Right atrium auricular region (tissue), 2 donors: ENCODE measurements at regions not wholly inside any gene's neighbourhood (a gene's known extent, or its start where the extent isn't known, plus 50 kb on each side); places are given as distances from the start of the nearest gene placed in this dataset.
"Not testable (repeated sequence)": the region's sequence is repeated elsewhere in the genome, so short reads cannot be mapped to it uniquely, and the experiment has no call there.

ENCODE experiments used
- DNase-seq: peaks from one replicate; pipeline ENCODE4 v3.0.0-alpha.2; 2019; ENCODE audit warnings: low spot score
- H3K27ac ChIP-seq, 2 donors: fragments of 200-600 bp; sonication (generic); 1 replicate in 1 of 2; 2 replicates in 1 of 2; pipeline ENCODE4 v1.5.1; 2016 to 2019
- H3K27me3 ChIP-seq, 2 donors: fragments of 200-600 bp; sonication (generic); one replicate each; pipeline versions ENCODE4 v1.5.1 to v1.6.0; 2017 to 2019
- H3K36me3 ChIP-seq: fragments of 200-600 bp; sonication (generic); one replicate; pipeline ENCODE4 v1.5.1; 2016
- H3K4me1 ChIP-seq, 2 donors: fragments of 200-600 bp; sonication (generic); one replicate each; pipeline versions ENCODE4 v1.5.1 to v1.6.0; 2017 to 2019
- H3K4me3 ChIP-seq, 2 donors: fragments of 200-600 bp; sonication (generic); 1 replicate in 1 of 2; 2 replicates in 1 of 2; pipeline ENCODE4 v1.5.1; 2017 to 2019; ENCODE audit warnings: mild to moderate bottlenecking in 1 of 2, moderate library complexity in 1 of 2
- H3K9me3 ChIP-seq, 2 donors: fragments of 200-600 bp; sonication (generic); one replicate each; pipeline ENCODE4 v1.5.1; 2019
- CTCF ChIP-seq, 2 donors: fragments of 200-600 bp; sonication (generic); IDR thresholded peaks; one replicate each; pipeline ENCODE4 v1.5.1; 2019; ENCODE audit warnings: antibody characterized with exemption in 2 of 2

DNA sequence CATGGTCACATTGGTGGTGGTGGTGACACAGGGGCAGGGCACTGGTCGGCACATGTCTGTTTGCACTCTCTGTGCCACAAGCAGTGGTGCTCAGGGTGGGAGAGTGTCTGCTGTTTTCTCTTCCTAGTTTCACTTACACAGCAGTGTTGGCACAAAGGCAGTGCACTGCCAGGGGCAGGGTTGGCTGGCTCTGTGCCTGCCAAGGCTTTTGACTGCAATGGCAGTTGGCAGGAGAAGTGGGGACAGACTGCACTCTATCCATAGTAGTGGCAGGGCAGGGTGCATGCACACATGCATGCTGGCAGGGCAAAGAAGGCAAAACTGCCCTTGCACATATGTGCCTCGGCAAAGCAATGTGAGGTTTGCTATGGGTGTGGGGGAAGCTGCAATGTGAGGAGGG lies 635.9 kb downstream of the SUCLG1 start:
- H3K36me3 ChIP-seq, result no peaks in the 10 kb centered on the region
- no peak overlapping the region for H3K4me3 ChIP-seq
- no peaks in the 10 kb centered on the region for H3K9me3 ChIP-seq
- TF ChIP-seq CTCF (IDR thresholded peaks at IDR 0.05), result no peak
- no peak overlapping the region for H3K27ac ChIP-seq
- H3K27me3 ChIP-seq, result no peaks in the 10 kb centered on the region
- no peak for DNase-seq
- no peaks in the 10 kb centered on the region for H3K4me1 ChIP-seq

DNA sequence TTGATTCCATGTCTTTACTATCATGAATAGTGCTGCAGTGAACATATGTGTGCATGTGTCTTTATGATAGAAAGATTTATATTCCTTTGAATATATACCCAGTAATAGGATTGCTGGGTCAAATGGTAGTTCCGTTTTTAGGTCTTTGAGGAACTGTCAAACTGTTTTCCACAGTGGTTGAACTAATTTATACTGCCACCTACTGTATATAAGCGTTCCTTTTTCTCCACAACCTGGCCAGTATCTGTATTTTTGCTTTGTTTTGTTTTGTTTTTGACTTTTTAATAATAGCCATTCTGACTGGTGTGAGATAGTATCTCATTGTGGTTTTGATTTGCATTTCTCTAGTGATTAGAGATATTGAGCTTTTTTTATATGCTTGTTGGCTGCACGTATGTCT lies 641.6 kb downstream of the SUCLG1 start:
- Histone ChIP-seq H3K36me3 (no peaks in the 10 kb centered on the region), H3K27me3 (no peaks in the 10 kb centered on the region), H3K4me3 (no peak overlapping the region), H3K4me1 (no peaks in the 10 kb centered on the region), H3K27ac (no peak overlapping the region), H3K9me3 (no peaks in the 10 kb centered on the region)
- TF ChIP-seq CTCF (IDR thresholded peaks at IDR 0.05), result no peak
- DNase-seq, result no peak

DNA sequence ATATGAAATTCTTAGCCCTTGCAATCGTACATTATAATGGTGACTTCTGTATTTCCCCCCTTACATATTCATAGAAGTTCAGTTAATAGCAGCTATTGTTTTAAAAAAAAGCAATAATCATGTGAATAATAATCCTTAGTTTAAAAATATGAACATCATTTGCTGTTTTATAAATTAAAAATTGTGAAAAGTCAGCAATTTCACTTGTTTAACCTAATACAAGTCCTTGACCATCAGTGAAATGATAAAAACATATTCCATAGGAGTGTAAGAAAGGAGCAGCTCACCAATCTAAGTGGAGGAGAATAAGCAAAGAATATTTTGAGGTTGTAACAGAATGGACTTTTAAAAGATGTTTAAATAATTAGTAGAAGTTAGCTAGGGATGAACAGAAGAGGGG lies 650.2 kb downstream of the SUCLG1 start:
- DNase-seq, result no peak
- H3K27ac ChIP-seq, result no peak overlapping the region
- H3K27me3 ChIP-seq, result no peaks in the 10 kb centered on the region
- H3K4me1 ChIP-seq, result no peaks in the 10 kb centered on the region
- H3K9me3 ChIP-seq, result no peaks in the 10 kb centered on the region
- H3K36me3 ChIP-seq, result no peaks in the 10 kb centered on the region
- H3K4me3 ChIP-seq, result no peak overlapping the region
- TF ChIP-seq CTCF (IDR thresholded peaks at IDR 0.05), result no peak

GRCh38 chr2:83802604-83803003 lies 656.5 kb downstream of the SUCLG1 start:
- no peak for TF ChIP-seq CTCF (IDR thresholded peaks at IDR 0.05)
- Histone ChIP-seq H3K27me3 (no peaks in the 10 kb centered on the region), H3K27ac (no peak overlapping the region), H3K9me3 (no peaks in the 10 kb centered on the region), H3K36me3 (no peaks in the 10 kb centered on the region), H3K4me1 (no peaks in the 10 kb centered on the region), H3K4me3 (no peak overlapping the region)
- DNase-seq, result no peak

- Histone ChIP-seq H3K27me3 (no peaks in the 10 kb centered on the region), H3K36me3 (no peaks in the 10 kb centered on the region), H3K27ac (no peak overlapping the region), H3K4me1 (no peaks in the 10 kb centered on the region), H3K9me3 (no peaks in the 10 kb centered on the region), H3K4me3 (no peak overlapping the region)
- TF ChIP-seq CTCF (IDR thresholded peaks at IDR 0.05), result no peak
- no peak for DNase-seq
Observed at GRCh38 chr2:83795777-83796176, 663.3 kb downstream of the SUCLG1 start.

GRCh38 chr2:83790467-83790866 lies 668.6 kb downstream of the SUCLG1 start:
- DNase-seq, H3K9me3 ChIP-seq, H3K27me3 ChIP-seq, H3K4me1 ChIP-seq, H3K27ac ChIP-seq, H3K36me3 ChIP-seq, H3K4me3 ChIP-seq: not testable (repeated sequence)

- H3K27me3 ChIP-seq, H3K36me3 ChIP-seq, H3K4me1 ChIP-seq, H3K9me3 ChIP-seq, H3K4me3 ChIP-seq, H3K27ac ChIP-seq, DNase-seq: not testable (repeated sequence)
Observed at GRCh38 chr2:83789674-83790073, 669.4 kb downstream of the SUCLG1 start.

DNA sequence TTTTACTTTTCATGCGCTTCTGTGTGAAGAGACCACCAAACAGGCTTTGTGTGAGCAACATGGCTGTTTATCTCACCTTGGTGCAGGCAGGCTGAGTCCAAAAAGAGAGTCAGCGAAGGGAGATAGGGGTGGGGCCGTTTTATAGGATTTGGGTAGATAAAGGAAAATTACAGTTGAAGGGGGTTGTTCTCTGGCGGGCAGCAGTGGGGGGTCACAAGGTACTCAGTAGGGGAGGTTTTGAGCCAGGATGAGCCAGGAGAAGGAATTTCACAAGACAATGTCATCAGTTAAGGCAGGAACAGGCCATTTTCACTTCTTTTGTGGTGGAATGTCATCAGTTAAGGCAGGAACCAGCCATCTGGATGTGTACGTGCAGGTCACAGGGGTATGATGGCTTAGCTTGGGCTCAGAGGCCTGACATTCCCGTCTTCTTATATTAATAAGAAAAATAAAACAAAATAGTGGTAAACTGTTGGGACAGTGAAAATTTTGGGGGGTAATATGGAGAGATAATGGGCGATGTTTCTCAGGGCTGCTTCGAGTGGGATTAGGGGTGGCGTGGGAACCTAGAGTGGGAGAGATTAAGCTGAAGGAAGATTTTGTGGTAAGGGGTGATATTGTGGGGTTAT lies 670.0 kb downstream of the SUCLG1 start:
- H3K27ac ChIP-seq, H3K36me3 ChIP-seq, H3K27me3 ChIP-seq, H3K4me3 ChIP-seq, H3K4me1 ChIP-seq, DNase-seq, H3K9me3 ChIP-seq: not testable (repeated sequence)
